Upper lobe of left lung (tissue), 6 donors: ENCODE measurements at regions not wholly inside any gene's neighbourhood (a gene's known extent, or its start where the extent isn't known, plus 50 kb on each side); places are given as distances from the start of the nearest gene placed in this dataset.

Experiments
- ATAC-seq, 2 donors: fragments of 200-7000 bp; cut with Tn5 transposase; one replicate each; pipeline ENCODE4 v1.9.1; 2022; ENCODE audit warnings: mild to moderate bottlenecking in 2 of 2, moderate library complexity in 2 of 2; ENCODE audit not compliant: low FRiP score in 2 of 2
- DNase-seq, 2 donors: peaks; one replicate each; pipeline ENCODE4 v3.0.0-alpha.2; 2019 to 2020
- H3K27ac ChIP-seq, 4 donors: fragments of 200-600 bp; sonication (generic); one replicate each; pipeline ENCODE4 v1.5.1; 2016 to 2019
- H3K27me3 ChIP-seq, 4 donors: fragments of 200-600 bp; sonication (generic); one replicate each; pipeline ENCODE4 v1.5.1; 2017 to 2019
- H3K36me3 ChIP-seq, 4 donors: fragments of 200-600 bp; sonication (generic); one replicate each; pipeline ENCODE4 v1.5.1; 2016 to 2019
- H3K4me1 ChIP-seq, 4 donors: fragments of 200-600 bp; sonication (generic); one replicate each; pipeline ENCODE4 v1.5.1; 2018 to 2019
- H3K4me3 ChIP-seq, 4 donors: fragments of 200-600 bp; sonication (generic); one replicate each; pipeline ENCODE4 v1.5.1; 2017 to 2019; ENCODE audit warnings: mild to moderate bottlenecking in 2 of 4, moderate library complexity in 1 of 4
- H3K9me3 ChIP-seq, 4 donors: fragments of 200-600 bp; sonication (generic); one replicate each; pipeline ENCODE4 v1.5.1; 2018 to 2019
- EP300 ChIP-seq, 4 donors: sonication (generic); formaldehyde crosslinking; IDR thresholded peaks; one replicate each; pipeline ENCODE4 v1.5.1; 2017; ENCODE audit warnings: antibody characterized with exemption in 4 of 4, control low read depth in 2 of 4
- POLR2A ChIP-seq, 4 donors: fragments of 450-650 bp; IDR thresholded peaks; one replicate each; pipeline ENCODE4 v1.5.1; 2016 to 2017; ENCODE audit warnings: antibody characterized with exemption in 4 of 4, mild to moderate bottlenecking in 2 of 4
- POLR2AphosphoS5 ChIP-seq, 2 donors: sonication (generic); formaldehyde crosslinking; IDR thresholded peaks; one replicate each; pipeline ENCODE4 v1.5.1; 2017; ENCODE audit warnings: antibody characterized with exemption in 2 of 2
- WGBS, 2 donors: methylation state at CpG; one replicate each; pipeline ENCODE4 v1.1.5; 2017 to 2018; 5-methylcytosine and 5-hydroxymethylcytosine counted together
- TF ChIP-seq, protein P1 (sequence below), 6 experiments: fragments of 450-650 bp in 4 of 6; fragments of 200-600 bp in 2 of 6; sonication (generic) in 2 of 6; IDR thresholded peaks; one replicate each; pipeline ENCODE4 v1.5.1; 2016 to 2019; ENCODE audit warnings: antibody characterized with exemption in 6 of 6
- donor health status: DM: no; HTN: no; CAD: no; lungs with moderate emphysema.
- donor health status: DM: no; HTN: yes; CAD: no; lungs with severe emphysema.

- DNase-seq: no peak
- H3K4me1 ChIP-seq: no peaks in the 10 kb centered on the region
- no peak for ATAC-seq
- H3K9me3 ChIP-seq: no peaks in the 10 kb centered on the region
- H3K36me3 ChIP-seq: no peaks in the 10 kb centered on the region
- H3K27me3 ChIP-seq: no peaks in the 10 kb centered on the region
- no peak overlapping the region for H3K4me3 ChIP-seq
- H3K27ac ChIP-seq: no peak overlapping the region
- TF ChIP-seq EP300 (IDR thresholded peaks at IDR 0.05) (no peak), POLR2AphosphoS5 (IDR thresholded peaks at IDR 0.05) (no peak), POLR2A (IDR thresholded peaks at IDR 0.05) (no peak)
- TF ChIP-seq, protein P1, sequence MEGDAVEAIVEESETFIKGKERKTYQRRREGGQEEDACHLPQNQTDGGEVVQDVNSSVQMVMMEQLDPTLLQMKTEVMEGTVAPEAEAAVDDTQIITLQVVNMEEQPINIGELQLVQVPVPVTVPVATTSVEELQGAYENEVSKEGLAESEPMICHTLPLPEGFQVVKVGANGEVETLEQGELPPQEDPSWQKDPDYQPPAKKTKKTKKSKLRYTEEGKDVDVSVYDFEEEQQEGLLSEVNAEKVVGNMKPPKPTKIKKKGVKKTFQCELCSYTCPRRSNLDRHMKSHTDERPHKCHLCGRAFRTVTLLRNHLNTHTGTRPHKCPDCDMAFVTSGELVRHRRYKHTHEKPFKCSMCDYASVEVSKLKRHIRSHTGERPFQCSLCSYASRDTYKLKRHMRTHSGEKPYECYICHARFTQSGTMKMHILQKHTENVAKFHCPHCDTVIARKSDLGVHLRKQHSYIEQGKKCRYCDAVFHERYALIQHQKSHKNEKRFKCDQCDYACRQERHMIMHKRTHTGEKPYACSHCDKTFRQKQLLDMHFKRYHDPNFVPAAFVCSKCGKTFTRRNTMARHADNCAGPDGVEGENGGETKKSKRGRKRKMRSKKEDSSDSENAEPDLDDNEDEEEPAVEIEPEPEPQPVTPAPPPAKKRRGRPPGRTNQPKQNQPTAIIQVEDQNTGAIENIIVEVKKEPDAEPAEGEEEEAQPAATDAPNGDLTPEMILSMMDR (IDR thresholded peaks at IDR 0.05): no peak
- WGBS, 2 donors: 55 to 65% methylated on average over 4 of the region's 4 CpGs
These were observed 213.2 kb upstream of the RPS6KA3 start for GRCh38 chrX:20479896-20480295.

GRCh38 chrX:20479048-20479447 is 212.3 kb upstream of the RPS6KA3 start:
- no peak for TF ChIP-seq POLR2AphosphoS5 (IDR thresholded peaks at IDR 0.05)
- no peak for TF ChIP-seq EP300 (IDR thresholded peaks at IDR 0.05)
- no peak for TF ChIP-seq POLR2A (IDR thresholded peaks at IDR 0.05)
- TF ChIP-seq, protein P1 (IDR thresholded peaks at IDR 0.05): no peak
- 71 to 86% methylated on average over 2 of the region's 2 CpGs for WGBS, 2 donors
- no peak for DNase-seq
- H3K36me3 ChIP-seq: no peaks in the 10 kb centered on the region
- H3K4me3 ChIP-seq: no peak overlapping the region
- H3K4me1 ChIP-seq: no peaks in the 10 kb centered on the region
- no peak overlapping the region for H3K27ac ChIP-seq
- ATAC-seq: no peak
- H3K9me3 ChIP-seq: no peaks in the 10 kb centered on the region
- no peaks in the 10 kb centered on the region for H3K27me3 ChIP-seq

- no peak overlapping the region for H3K4me3 ChIP-seq
- no peaks in the 10 kb centered on the region for H3K27me3 ChIP-seq
- H3K36me3 ChIP-seq: no peaks in the 10 kb centered on the region
- no peaks in the 10 kb centered on the region for H3K4me1 ChIP-seq
- TF ChIP-seq EP300 (IDR thresholded peaks at IDR 0.05): no peak
- TF ChIP-seq, protein P1 (IDR thresholded peaks at IDR 0.05): no peak
- DNase-seq (peak in 1 of 2 donors; percentile 57), ATAC-seq (no peak)
- WGBS, 2 donors: 76 to 78% methylated on average over 4 to 8 of the region's 8 CpGs
- H3K27ac ChIP-seq: no peak overlapping the region
- no peaks in the 10 kb centered on the region for H3K9me3 ChIP-seq
These were observed 211.3 kb upstream of the RPS6KA3 start for GRCh38 chrX:20477836-20478524.

- H3K4me1 ChIP-seq: no peaks in the 10 kb centered on the region
- no peaks in the 10 kb centered on the region for H3K27me3 ChIP-seq
- ATAC-seq (no peak), DNase-seq (no peak)
- no peak for TF ChIP-seq EP300 (IDR thresholded peaks at IDR 0.05)
- TF ChIP-seq, protein P1 (IDR thresholded peaks at IDR 0.05): no peak
- TF ChIP-seq POLR2A (IDR thresholded peaks at IDR 0.05): no peak
- TF ChIP-seq POLR2AphosphoS5 (IDR thresholded peaks at IDR 0.05): no peak
- H3K27ac ChIP-seq: no peak overlapping the region
- H3K4me3 ChIP-seq: no peak overlapping the region
- H3K36me3 ChIP-seq: no peaks in the 10 kb centered on the region
- 45 to 52% methylated on average over 3 of the region's 3 CpGs for WGBS, 2 donors
- H3K9me3 ChIP-seq: no peaks in the 10 kb centered on the region
These were observed 210.5 kb upstream of the RPS6KA3 start for GRCh38 chrX:20477219-20477618.

DNA sequence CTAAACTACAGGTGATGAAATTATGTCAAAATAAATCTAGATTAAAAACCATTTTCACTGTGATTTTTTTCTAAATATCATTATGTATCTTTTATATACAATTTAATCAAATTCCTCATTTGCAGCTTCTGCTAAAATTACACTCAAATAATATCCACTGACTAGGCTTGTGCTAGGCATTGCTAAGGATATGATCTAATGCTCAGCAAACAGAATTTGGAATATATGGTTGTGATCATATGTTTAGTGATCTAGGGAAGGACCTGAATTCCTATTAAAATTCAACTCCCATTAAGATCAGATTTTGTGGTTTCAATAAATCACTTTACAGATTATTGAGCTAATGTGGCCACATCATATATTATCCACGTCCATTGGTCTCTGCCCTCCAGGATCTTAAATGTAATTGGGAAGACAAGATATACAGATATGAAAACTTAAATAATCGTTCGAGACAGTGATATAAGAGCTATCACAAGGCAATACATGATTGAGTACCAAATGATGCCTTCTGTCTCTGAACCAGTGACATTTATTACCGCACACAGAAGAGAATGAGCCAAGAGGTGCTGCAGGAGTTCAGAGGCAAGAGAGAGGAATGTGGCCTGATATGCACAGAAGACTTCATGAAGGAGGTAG is 206.0 kb upstream of the RPS6KA3 start:
- DNase-seq: no peak
- no peaks in the 10 kb centered on the region for H3K27me3 ChIP-seq
- no peaks in the 10 kb centered on the region for H3K4me1 ChIP-seq
- H3K4me3 ChIP-seq: no peak overlapping the region
- TF ChIP-seq EP300 (IDR thresholded peaks at IDR 0.05) (no peak), POLR2AphosphoS5 (IDR thresholded peaks at IDR 0.05) (no peak), POLR2A (IDR thresholded peaks at IDR 0.05) (no peak)
- TF ChIP-seq, protein P1 (IDR thresholded peaks at IDR 0.05): no peak
- H3K9me3 ChIP-seq: no peaks in the 10 kb centered on the region
- ATAC-seq: no peak
- no peaks in the 10 kb centered on the region for H3K36me3 ChIP-seq
- no peak overlapping the region for H3K27ac ChIP-seq
- WGBS, 2 donors: 76 to 92% methylated on average over 4 of the region's 4 CpGs
